ENCODE measurements at regions not wholly inside any gene's neighbourhood (a gene's known extent, or its start where the extent isn't known, plus 50 kb on each side); places are given as distances from the start of the nearest gene placed in this dataset.

GRCh38 chr11:80116796-80117195 lies 676.0 kb upstream of the TENM4 start:
- WGBS, 2 donors: 82 to 86% methylated on average over 3 of the region's 3 CpGs

GRCh38 chr11:80109652-80110051 lies 668.8 kb upstream of the TENM4 start:
- Histone ChIP-seq H3K36me3 (no peaks in the 10 kb centered on the region), H3K4me3 (no peak overlapping the region), H3K9me3 (no peaks in the 10 kb centered on the region), H3K27me3 (no peaks in the 10 kb centered on the region), H3K27ac (no peak overlapping the region), H3K4me1 (no peaks in the 10 kb centered on the region)
- no peak for TF ChIP-seq POLR2AphosphoS5 (IDR thresholded peaks at IDR 0.05)
- TF ChIP-seq EP300 (IDR thresholded peaks at IDR 0.05): no peak
- no peak for TF ChIP-seq POLR2A (IDR thresholded peaks at IDR 0.05)
- no peak for TF ChIP-seq CTCF (IDR thresholded peaks at IDR 0.05)
- ATAC-seq (ENCODE audit: low FRiP score in 2 of 2) (no peak), DNase-seq (no peak)
- WGBS, 2 donors: 87 to 89% methylated on average over 4 of the region's 4 CpGs

More at GRCh38 chr11:80116796-80117195, 676.0 kb upstream of the TENM4 start:
- ATAC-seq (ENCODE audit: low FRiP score in 2 of 2) (no peak), DNase-seq (no peak)
- Histone ChIP-seq H3K4me3 (no peak overlapping the region), H3K27me3 (no peaks in the 10 kb centered on the region), H3K4me1 (no peaks in the 10 kb centered on the region), H3K27ac (no peak overlapping the region), H3K36me3 (no peaks in the 10 kb centered on the region), H3K9me3 (no peaks in the 10 kb centered on the region)
- no peak for TF ChIP-seq EP300 (IDR thresholded peaks at IDR 0.05)
- TF ChIP-seq POLR2A (IDR thresholded peaks at IDR 0.05): no peak
- no peak for TF ChIP-seq POLR2AphosphoS5 (IDR thresholded peaks at IDR 0.05)
- TF ChIP-seq CTCF (IDR thresholded peaks at IDR 0.05): no peak

- DNase-seq (no peak), ATAC-seq (ENCODE audit: low FRiP score in 2 of 2) (no peak)
- H3K27ac ChIP-seq: no peak overlapping the region
- H3K4me1 ChIP-seq: no peaks in the 10 kb centered on the region
- H3K27me3 ChIP-seq: no peaks in the 10 kb centered on the region
- 77 to 82% methylated on average over 3 of the region's 3 CpGs for WGBS, 2 donors
- H3K36me3 ChIP-seq: no peaks in the 10 kb centered on the region
- H3K9me3 ChIP-seq: no peaks in the 10 kb centered on the region
- H3K4me3 ChIP-seq: no peak overlapping the region
- TF ChIP-seq CTCF (IDR thresholded peaks at IDR 0.05) (no peak), POLR2A (IDR thresholded peaks at IDR 0.05) (no peak), EP300 (IDR thresholded peaks at IDR 0.05) (no peak), POLR2AphosphoS5 (IDR thresholded peaks at IDR 0.05) (no peak)
These were observed 668.2 kb upstream of the TENM4 start for GRCh38 chr11:80109031-80109430.

- WGBS, 2 donors: 73 to 89% methylated on average over 1 of the region's 1 CpG
- no peak for ATAC-seq (ENCODE audit: low FRiP score in 2 of 2)
- no peak for TF ChIP-seq EP300 (IDR thresholded peaks at IDR 0.05)
- no peak for TF ChIP-seq POLR2AphosphoS5 (IDR thresholded peaks at IDR 0.05)
- TF ChIP-seq POLR2A (IDR thresholded peaks at IDR 0.05): no peak
- no peak for TF ChIP-seq CTCF (IDR thresholded peaks at IDR 0.05)
- Histone ChIP-seq H3K27ac (no peak overlapping the region), H3K27me3 (no peaks in the 10 kb centered on the region), H3K9me3 (no peaks in the 10 kb centered on the region), H3K4me3 (no peak overlapping the region), H3K36me3 (no peaks in the 10 kb centered on the region), H3K4me1 (no peaks in the 10 kb centered on the region)
- no peak for DNase-seq
These were observed 666.6 kb upstream of the TENM4 start for GRCh38 chr11:80107415-80107814.

GRCh38 chr11:80104191-80104590 lies 663.4 kb upstream of the TENM4 start:
- Histone ChIP-seq H3K36me3 (no peaks in the 10 kb centered on the region), H3K27me3 (no peaks in the 10 kb centered on the region), H3K9me3 (no peaks in the 10 kb centered on the region), H3K27ac (no peak overlapping the region), H3K4me1 (no peaks in the 10 kb centered on the region), H3K4me3 (no peak overlapping the region)
- TF ChIP-seq CTCF (IDR thresholded peaks at IDR 0.05) (no peak), POLR2A (IDR thresholded peaks at IDR 0.05) (no peak), POLR2AphosphoS5 (IDR thresholded peaks at IDR 0.05) (no peak), EP300 (IDR thresholded peaks at IDR 0.05) (no peak)
- WGBS, 2 donors: 93 to 95% methylated on average over 4 of the region's 4 CpGs
- no peak for DNase-seq
- no peak for ATAC-seq (ENCODE audit: low FRiP score in 2 of 2)
